K562 (cell line): ENCODE measurements at regions not wholly inside any gene's neighbourhood (a gene's known extent, or its start where the extent isn't known, plus 50 kb on each side); places are given as distances from the start of the nearest gene placed in this dataset.

ENCODE experiments used
- ARHGAP35 ChIP-seq: fragments of 450-650 bp; IDR thresholded peaks from 2 replicates; pipeline ENCODE4 v1.6.1; 2018; ENCODE audit not compliant: partially characterized antibody
- CBX2 ChIP-seq: fragments of 200-600 bp; sonication (generic); IDR thresholded peaks from one replicate; pipeline ENCODE4 v1.6.1; 2012; ENCODE audit warnings: mild to moderate bottlenecking, low read length, inconsistent platforms; ENCODE audit not compliant: insufficient read depth, poor library complexity, severe bottlenecking
- CHD7 ChIP-seq: fragments of 200-600 bp; sonication (generic); IDR thresholded peaks from one replicate; pipeline ENCODE4 v1.6.1; 2012; ENCODE audit warnings: mild to moderate bottlenecking, low read depth, low read length, inconsistent platforms
- E2F8 ChIP-seq: fragments of 450-650 bp; IDR thresholded peaks from 2 replicates; pipeline ENCODE4 v1.7.1; 2018; ENCODE audit warnings: mild to moderate bottlenecking, low read depth; ENCODE audit not compliant: partially characterized antibody
- ESRRA ChIP-seq: fragments of 450-650 bp; IDR thresholded peaks from 2 replicates; pipeline ENCODE4 v1.6.1; 2014; ENCODE audit warnings: low read depth, mild to moderate bottlenecking, moderate library complexity, borderline replicate concordance
- SIN3B ChIP-seq: fragments of 450-650 bp; IDR thresholded peaks from 2 replicates; pipeline ENCODE4 v1.6.1; 2017; ENCODE audit warnings: low read depth, mild to moderate bottlenecking, moderate library complexity
- SMC3 ChIP-seq: conservative IDR thresholded peaks from 2 replicates; pipeline ENCODE4 v1.6.1; 2011; ENCODE audit warnings: low read depth, low read length, improper control_type of control experiment; ENCODE audit not compliant: insufficient read depth
- THRAP3 ChIP-seq: fragments of 450-650 bp; IDR thresholded peaks from 2 replicates; pipeline ENCODE4 v1.6.1; 2016; ENCODE audit warnings: mild to moderate bottlenecking, inconsistent platforms, borderline replicate concordance
- TSHZ1 ChIP-seq: fragments of 250-450 bp; sonication (Bioruptor Pico); IDR thresholded peaks from 2 replicates; pipeline ENCODE4 v1.4.0; 2020; ENCODE audit warnings: mild to moderate bottlenecking, moderate library complexity

GRCh38 chr12:116385486-116386217, 108.2 kb upstream of the MED13L start (continued):
- TF ChIP-seq TSHZ1 (CRISPR knock-in tag) (no peak), E2F8 (no peak), SIN3B (no peak), CHD7 (no peak), SMC3 (no peak), ESRRA (peak; percentile 68; the same call in 1 of the 2 replicates), ARHGAP35 (no peak), CBX2 (no peak), THRAP3 (no peak)
